ENCODE measurements at regions not wholly inside any gene's neighbourhood (a gene's known extent, or its start where the extent isn't known, plus 50 kb on each side); places are given as distances from the start of the nearest gene placed in this dataset.

- TF ChIP-seq CTCF (IDR thresholded peaks at IDR 0.05) = no peak
- TF ChIP-seq POLR2A (IDR thresholded peaks at IDR 0.05; ENCODE audit: low read depth) = no peak
- no peak for TF ChIP-seq POLR2AphosphoS5 (IDR thresholded peaks at IDR 0.05)
- no peak for TF ChIP-seq EP300 (IDR thresholded peaks at IDR 0.05)
Observed at GRCh38 chr16:52280086-52280485, 266.9 kb downstream of the TOX3 start.
